ENCODE measurements at regions not wholly inside any gene's neighbourhood (a gene's known extent, or its start where the extent isn't known, plus 50 kb on each side); places are given as distances from the start of the nearest gene placed in this dataset.
"Not testable (repeated sequence)": the region's sequence is repeated elsewhere in the genome, so short reads cannot be mapped to it uniquely, and the experiment has no call there.

DNA sequence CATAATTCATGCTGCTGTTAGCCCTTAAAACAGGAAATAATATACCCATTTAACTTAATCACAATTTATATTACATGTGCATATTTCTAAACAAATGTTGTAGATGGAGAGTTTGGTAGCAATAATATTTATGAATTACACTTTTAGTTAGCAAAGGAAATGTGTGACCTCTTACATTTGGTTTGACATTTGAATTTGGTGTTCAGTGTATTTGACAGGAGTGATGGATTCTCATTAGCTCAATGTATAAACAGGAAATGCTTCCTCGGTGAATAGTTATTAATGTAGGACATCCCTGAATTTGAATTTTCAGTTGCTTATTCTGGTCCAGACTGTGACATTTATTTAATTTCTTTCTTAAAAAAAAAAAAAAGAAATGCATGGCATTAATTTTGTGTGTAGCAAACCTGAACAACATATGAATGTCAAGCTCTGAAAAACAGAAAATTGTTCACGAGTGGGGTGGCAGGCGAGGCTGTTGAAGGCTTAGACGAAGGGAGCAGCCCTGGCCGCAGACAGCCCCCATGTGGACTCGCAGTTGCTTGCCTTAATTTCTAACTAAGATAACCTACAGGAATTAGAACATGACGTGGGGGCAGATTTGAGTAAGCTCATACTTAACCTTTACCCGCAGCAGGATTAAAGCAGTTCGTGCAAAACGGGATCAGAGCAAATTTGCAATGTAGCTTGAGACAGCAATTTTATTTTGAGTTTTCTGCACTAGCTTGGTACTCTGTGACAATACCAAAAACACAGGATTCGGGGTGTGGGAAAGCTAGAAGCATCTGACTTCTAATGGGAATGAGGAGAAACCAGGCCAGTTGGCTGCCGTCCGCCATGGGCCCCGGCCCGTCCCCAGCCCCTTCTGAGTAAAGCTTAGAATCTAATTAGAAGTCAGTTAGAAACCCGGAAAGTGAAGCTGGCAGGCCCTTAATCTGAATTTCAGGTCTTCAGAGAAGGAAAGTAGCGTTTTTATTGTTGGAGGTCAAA is 134.3 kb downstream of the MACROH2A1 start:
- no peak for DNase-seq (ENCODE audit: low read depth)
- ChIA-PET POLR2A (no interaction called here), CTCF (interaction anchor here (0.8 kb wide), 1 partner anchor 9 kb away, joined by 3 read pairs; no protein-coding TSS in a partner anchor)
- TF ChIP-seq, protein P1, sequence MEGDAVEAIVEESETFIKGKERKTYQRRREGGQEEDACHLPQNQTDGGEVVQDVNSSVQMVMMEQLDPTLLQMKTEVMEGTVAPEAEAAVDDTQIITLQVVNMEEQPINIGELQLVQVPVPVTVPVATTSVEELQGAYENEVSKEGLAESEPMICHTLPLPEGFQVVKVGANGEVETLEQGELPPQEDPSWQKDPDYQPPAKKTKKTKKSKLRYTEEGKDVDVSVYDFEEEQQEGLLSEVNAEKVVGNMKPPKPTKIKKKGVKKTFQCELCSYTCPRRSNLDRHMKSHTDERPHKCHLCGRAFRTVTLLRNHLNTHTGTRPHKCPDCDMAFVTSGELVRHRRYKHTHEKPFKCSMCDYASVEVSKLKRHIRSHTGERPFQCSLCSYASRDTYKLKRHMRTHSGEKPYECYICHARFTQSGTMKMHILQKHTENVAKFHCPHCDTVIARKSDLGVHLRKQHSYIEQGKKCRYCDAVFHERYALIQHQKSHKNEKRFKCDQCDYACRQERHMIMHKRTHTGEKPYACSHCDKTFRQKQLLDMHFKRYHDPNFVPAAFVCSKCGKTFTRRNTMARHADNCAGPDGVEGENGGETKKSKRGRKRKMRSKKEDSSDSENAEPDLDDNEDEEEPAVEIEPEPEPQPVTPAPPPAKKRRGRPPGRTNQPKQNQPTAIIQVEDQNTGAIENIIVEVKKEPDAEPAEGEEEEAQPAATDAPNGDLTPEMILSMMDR (IDR thresholded peaks at IDR 0.05; ENCODE audit: insufficient read depth, low read depth, low read length): no peak
- H3K4me3 ChIP-seq (ENCODE audit: low read depth, low read length): no peak overlapping the region
- H3K27me3 ChIP-seq (ENCODE audit: control insufficient read depth, insufficient read depth, low read length): no peaks in the 10 kb centered on the region
- H3K36me3 ChIP-seq (ENCODE audit: control insufficient read depth, insufficient read depth, low read length): no peaks in the 10 kb centered on the region

DNA sequence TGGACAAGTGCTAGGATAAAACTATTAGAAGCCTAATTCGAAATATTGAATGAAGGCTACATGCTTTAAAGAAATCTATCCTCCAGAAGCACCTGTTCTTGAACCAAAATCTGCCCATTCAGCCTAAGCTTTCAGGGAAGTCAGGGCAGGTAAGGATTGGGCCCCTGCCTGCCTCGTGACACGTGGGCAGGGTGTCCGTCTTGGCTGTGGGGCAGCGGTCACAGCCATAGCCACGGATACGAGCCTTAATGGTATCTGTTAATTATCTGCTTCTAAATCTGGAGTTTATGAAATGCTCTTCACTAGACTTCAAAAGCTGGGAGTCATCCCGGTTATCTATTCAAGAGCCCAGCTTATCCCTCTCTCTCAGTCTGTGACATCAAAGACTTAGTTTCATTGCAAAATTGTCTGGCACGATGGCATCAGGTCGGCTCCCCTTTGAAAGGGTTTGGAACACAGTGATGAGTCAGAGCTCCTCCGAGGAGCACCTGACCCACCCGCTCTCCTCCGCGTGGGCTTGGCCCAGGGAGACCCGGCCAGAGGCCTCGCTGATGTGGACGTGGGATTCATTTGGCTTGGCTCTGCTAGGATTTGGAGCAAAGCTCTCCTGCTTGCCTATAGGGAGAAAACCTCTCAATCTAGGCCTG is 135.9 kb downstream of the MACROH2A1 start:
- DNase-seq (ENCODE audit: low read depth): no peak
- CTCF ChIA-PET: interaction anchor here (0.6 to 1.0 kb wide), 3 partner anchors 20 to 205 kb away, joined by 3 read pairs; no protein-coding TSS in a partner anchor
- POLR2A ChIA-PET: no interaction called here
- no peak overlapping the region for H3K4me3 ChIP-seq (ENCODE audit: low read depth, low read length)
- H3K36me3 ChIP-seq (ENCODE audit: control insufficient read depth, insufficient read depth, low read length): no peaks in the 10 kb centered on the region
- no peaks in the 10 kb centered on the region for H3K27me3 ChIP-seq (ENCODE audit: control insufficient read depth, insufficient read depth, low read length)
- TF ChIP-seq, protein P1 (IDR thresholded peaks at IDR 0.05; ENCODE audit: insufficient read depth, low read depth, low read length): no peak

DNA sequence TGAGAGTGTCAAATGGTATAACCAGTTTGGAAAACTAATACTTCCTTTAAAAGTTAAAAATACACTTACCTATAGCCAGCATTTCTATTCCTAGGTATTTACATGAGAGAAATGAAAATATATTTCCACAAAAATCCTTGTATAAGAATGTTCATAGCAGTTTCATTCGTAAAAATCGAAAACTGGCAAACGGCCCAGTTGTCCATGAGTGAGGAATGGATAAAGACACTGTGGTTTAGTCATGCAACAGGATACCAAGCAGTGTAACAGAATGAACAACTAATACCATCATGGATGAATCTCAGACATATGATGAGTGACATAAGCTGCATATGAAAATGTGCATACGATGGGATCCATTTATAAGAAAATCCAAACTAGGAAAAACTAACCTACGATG is 136.7 kb downstream of the MACROH2A1 start:
- TF ChIP-seq, protein P1 (IDR thresholded peaks at IDR 0.05; ENCODE audit: insufficient read depth, low read depth, low read length): no peak
- ChIA-PET POLR2A (no interaction called here), CTCF (no interaction called here)
- H3K27me3 ChIP-seq (ENCODE audit: control insufficient read depth, insufficient read depth, low read length): no peaks in the 10 kb centered on the region
- H3K4me3 ChIP-seq (ENCODE audit: low read depth, low read length): no peak overlapping the region
- H3K36me3 ChIP-seq (ENCODE audit: control insufficient read depth, insufficient read depth, low read length): no peaks in the 10 kb centered on the region
- DNase-seq (ENCODE audit: low read depth): no peak

DNA sequence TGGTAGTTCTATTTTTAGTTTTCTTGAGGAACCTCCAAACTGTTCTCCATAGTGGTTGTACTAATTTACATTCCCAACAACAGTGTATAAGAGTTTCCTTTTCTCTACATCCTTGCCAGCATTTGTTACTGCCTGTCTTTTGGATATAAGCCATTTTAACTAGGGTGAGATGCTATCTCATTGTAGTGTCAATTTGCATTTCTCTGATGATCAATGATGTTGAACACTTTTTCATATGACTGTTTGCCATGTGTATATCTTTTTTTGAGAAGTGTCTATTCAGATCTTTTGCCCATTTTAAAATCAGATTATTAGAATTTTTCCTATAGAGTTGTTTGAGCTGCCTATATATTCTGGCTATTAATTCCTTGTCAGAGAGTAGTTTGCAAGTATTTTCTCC is 138.9 kb downstream of the MACROH2A1 start:
- DNase-seq (ENCODE audit: low read depth); H3K4me3 ChIP-seq (ENCODE audit: low read depth, low read length); POLR2A ChIA-PET; H3K36me3 ChIP-seq (ENCODE audit: control insufficient read depth, insufficient read depth, low read length); H3K27me3 ChIP-seq (ENCODE audit: control insufficient read depth, insufficient read depth, low read length); CTCF ChIA-PET: not testable (repeated sequence)

DNA sequence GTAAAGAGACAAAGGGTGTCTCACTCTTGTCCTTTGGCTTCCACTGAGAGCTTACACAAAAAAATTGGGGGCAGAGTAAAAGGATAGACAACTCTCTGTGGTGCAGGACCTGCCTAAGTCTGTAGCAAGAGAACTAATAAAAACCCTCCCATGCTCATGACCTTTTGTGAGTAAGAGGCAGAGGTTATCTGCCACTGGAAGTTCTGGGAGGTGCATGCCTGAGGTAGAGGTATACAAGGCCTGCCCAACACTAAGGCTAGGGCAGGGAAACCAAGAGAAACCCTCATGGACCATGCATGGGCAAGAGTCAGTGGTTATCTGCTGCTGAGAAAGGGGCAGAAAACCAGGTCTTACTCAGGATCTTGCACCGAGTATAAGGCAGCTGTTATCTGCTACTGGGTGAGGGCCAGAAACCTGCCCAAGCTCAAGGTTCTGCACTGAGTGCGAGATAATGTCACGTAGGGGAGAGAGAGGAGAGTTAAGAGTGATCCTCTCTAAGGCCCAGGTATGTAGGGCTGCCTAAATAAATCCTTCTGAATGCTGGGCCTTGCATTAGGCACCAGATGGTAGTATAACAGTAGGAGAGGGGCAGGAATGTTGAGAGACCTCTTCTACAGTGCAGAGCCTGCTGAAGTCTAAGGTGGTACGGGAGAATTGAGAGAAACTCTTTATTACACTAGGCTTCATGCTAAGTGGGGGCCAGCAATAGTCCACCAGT is 143.4 kb downstream of the MACROH2A1 start:
- ChIA-PET CTCF (interaction anchor here (0.8 to 1.3 kb wide), 3 partner anchors 9 to 15 kb away, joined by 3 to 4 read pairs (median 3); no protein-coding TSS in a partner anchor), POLR2A (no interaction called here)
- Histone ChIP-seq H3K4me3 (ENCODE audit: low read depth, low read length) (no peak overlapping the region), H3K36me3 (ENCODE audit: control insufficient read depth, insufficient read depth, low read length) (no peaks in the 10 kb centered on the region), H3K27me3 (ENCODE audit: control insufficient read depth, insufficient read depth, low read length) (no peaks in the 10 kb centered on the region)
- TF ChIP-seq, protein P1 (IDR thresholded peaks at IDR 0.05; ENCODE audit: insufficient read depth, low read depth, low read length): no peak
- DNase-seq (ENCODE audit: low read depth): no peak

All from BJ (cell line).